HepG2 (cell line): ENCODE measurements at regions not wholly inside any gene's neighbourhood (a gene's known extent, or its start where the extent isn't known, plus 50 kb on each side); places are given as distances from the start of the nearest gene placed in this dataset.

Source experiments
- ATAC-seq: fragments of 200-7000 bp; cut with Tn5 transposase; 3 replicates; pipeline ENCODE4 v1.9.1; 2020; ENCODE audit warnings: mild to moderate bottlenecking, moderate library complexity
- BruUV-seq: library from RNA; stranded (reverse); fragments of 400-500 nt; replicated peaks from 2 replicates; lab custom pipeline; 2021; lab: Mats Ljungman, UMichigan
- CTCF ChIA-PET: fragments of 300-600 bp; formaldehyde crosslinking; extraction: SDS; loops from one replicate; lab custom pipeline; 2021; ENCODE audit warnings: low total read pairs, inconsistent platforms, low intra/inter-chr PET ratio; lab: Yijun Ruan, JAX
- POLR2A ChIA-PET: fragments of 350-600 bp; sonication (Branson Sonifier 250); formaldehyde crosslinking; loops from one replicate; lab custom pipeline; 2020; ENCODE audit warnings: antibody characterized with exemption, inconsistent platforms; lab: Yijun Ruan, JAX
- DNase-seq: peaks from one replicate; pipeline ENCODE4 v3.0.0-alpha.2; 2015; ENCODE audit warnings: low spot score
- FAIRE-seq: peaks from 3 replicates; lab custom pipeline; 2011; peaks lifted over from hg19 to GRCh38; lab: Jason Lieb, UNC
- H2AFZ ChIP-seq: one replicate; pipeline ENCODE4 v1.6.1; 2011; ENCODE audit warnings: low read length, inconsistent platforms
- H3K27ac ChIP-seq: fragments of 300-600 bp; 3 replicates; pipeline ENCODE4 v1.8.0; 2011; ENCODE audit warnings: mixed run types, mild to moderate bottlenecking, mixed read lengths, low read length, inconsistent platforms; ENCODE audit not compliant: insufficient read depth; ENCODE audit errors: extremely low read length
- H3K27me3 ChIP-seq, 2 experiments: fragments of 200-600 bp in 1 of 2; 2 replicates in 1 of 2; 3 replicates in 1 of 2; pipeline versions ENCODE4 v1.6.0 to v1.8.0; 2011; ENCODE audit warnings: low read length in 2 of 2, mild to moderate bottlenecking in 2 of 2, moderate library complexity in 2 of 2, inconsistent platforms in 1 of 2; ENCODE audit not compliant: insufficient read depth in 2 of 2, control insufficient read depth in 1 of 2
- H3K36me3 ChIP-seq, 2 experiments: fragments of 200-600 bp in 1 of 2; replicated peaks in 1 of 2; 2 replicates in 1 of 2; 3 replicates in 1 of 2; pipeline versions ENCODE4 v1.5.1 to v1.8.0; 2011; ENCODE audit warnings: low read length in 2 of 2, inconsistent platforms in 1 of 2; ENCODE audit not compliant: insufficient read depth in 2 of 2, control insufficient read depth in 1 of 2
- H3K4me1 ChIP-seq: 2 replicates; pipeline ENCODE4 v1.5.1; 2012; ENCODE audit warnings: low read length, inconsistent platforms; ENCODE audit not compliant: insufficient read depth
- H3K4me2 ChIP-seq: 2 replicates; pipeline ENCODE4 v1.6.0; 2011; ENCODE audit warnings: low read depth, low read length, inconsistent platforms
- H3K4me3 ChIP-seq, 3 experiments: fragments of 200-600 bp in 1 of 3; sonication (generic), shearing (Covaris generic) in 1 of 3; replicated peaks in 1 of 3; 2 replicates each; pipeline ENCODE4 v1.5.1; 2011 to 2016; ENCODE audit warnings: low read length in 3 of 3, inconsistent platforms in 2 of 3, low read depth in 2 of 3, mild to moderate bottlenecking in 2 of 3, control low read depth in 1 of 3, mixed read lengths in 1 of 3; ENCODE audit not compliant: insufficient read depth in 1 of 3
- H3K79me2 ChIP-seq: one replicate; pipeline ENCODE4 v1.6.1; 2011; ENCODE audit warnings: low read length, inconsistent platforms; ENCODE audit not compliant: insufficient read depth
- H3K9ac ChIP-seq: 2 replicates; pipeline ENCODE4 v1.6.0; 2011; ENCODE audit warnings: mild to moderate bottlenecking, low read depth, low read length, inconsistent platforms; ENCODE audit not compliant: insufficient read depth
- H3K9me3 ChIP-seq: 2 replicates; pipeline ENCODE4 v1.5.1; 2012; ENCODE audit warnings: mild to moderate bottlenecking, low read length
- H4K20me1 ChIP-seq: 2 replicates; pipeline ENCODE4 v1.6.0; 2011; ENCODE audit warnings: inconsistent platforms, mild to moderate bottlenecking, low read length, moderate library complexity; ENCODE audit not compliant: insufficient read depth
- BHLHE40 ChIP-seq: IDR thresholded peaks from 2 replicates; pipeline ENCODE4 v1.6.1; 2011; ENCODE audit warnings: low read length, improper control_type of control experiment
- FOXJ3 ChIP-seq: sonication (generic); formaldehyde crosslinking; IDR thresholded peaks from 2 replicates; pipeline ENCODE4 v1.4.0; 2020; ENCODE audit warnings: missing genetic modification reagents, mild to moderate bottlenecking, borderline replicate concordance
- GFI1 ChIP-seq: sonication (generic); formaldehyde crosslinking; IDR thresholded peaks from 2 replicates; pipeline ENCODE4 v1.5.0; 2020; ENCODE audit warnings: missing genetic modification reagents, mild to moderate bottlenecking, borderline replicate concordance
- KLF6 ChIP-seq: IDR thresholded peaks from 2 replicates; pipeline ENCODE4 v1.8.0; 2016; ENCODE audit warnings: missing biosample characterization, missing genetic modification reagents
- MED1 ChIP-seq: sonication (generic); formaldehyde crosslinking; IDR thresholded peaks from 2 replicates; pipeline ENCODE4 v1.4.0; 2020; ENCODE audit warnings: missing genetic modification reagents
- NFRKB ChIP-seq: fragments of 450-650 bp; IDR thresholded peaks from 2 replicates; pipeline ENCODE4 v1.6.1; 2017
- PCBP1 ChIP-seq: fragments of 200-400 bp; formaldehyde crosslinking; IDR thresholded peaks from 2 replicates; pipeline ENCODE4 v1.6.1; 2017; ENCODE audit warnings: mild to moderate bottlenecking, low read depth, low read length, borderline replicate concordance
- PREB ChIP-seq: sonication (generic); formaldehyde crosslinking; IDR thresholded peaks from 2 replicates; pipeline ENCODE4 v1.4.0; 2020; ENCODE audit warnings: missing genetic modification reagents
- RFX3 ChIP-seq: IDR thresholded peaks from 2 replicates; pipeline ENCODE4 v1.6.1; 2016; ENCODE audit warnings: missing biosample characterization, missing genetic modification reagents
- RFX5 ChIP-seq: IDR thresholded peaks from 2 replicates; pipeline ENCODE4 v1.6.1; 2011; ENCODE audit warnings: low read depth, low read length, improper control_type of control experiment
- SOX13 ChIP-seq, 3 experiments: fragments of 450-650 bp in 1 of 3; sonication (generic) in 1 of 3; formaldehyde crosslinking in 1 of 3; IDR thresholded peaks in 2 of 3; conservative IDR thresholded peaks in 1 of 3; 2 replicates each; pipeline versions ENCODE4 v1.5.0 to v1.6.1; 2016 to 2020; ENCODE audit warnings: antibody characterized with exemption in 1 of 3, mild to moderate bottlenecking in 1 of 3, missing compliant biosample characterization in 1 of 3, missing genetic modification reagents in 1 of 3, moderate library complexity in 1 of 3
- THAP9 ChIP-seq: sonication (generic); formaldehyde crosslinking; IDR thresholded peaks from 2 replicates; pipeline ENCODE4; 2020; ENCODE audit warnings: missing genetic modification reagents, mild to moderate bottlenecking, borderline replicate concordance
- ZMYM4 ChIP-seq: sonication (generic); formaldehyde crosslinking; IDR thresholded peaks from 2 replicates; pipeline ENCODE4 v1.8.1; 2023; ENCODE audit warnings: mild to moderate bottlenecking, missing genetic modification reagents
- ZNF605 ChIP-seq: sonication (generic); formaldehyde crosslinking; IDR thresholded peaks from 2 replicates; pipeline ENCODE4 v1.8.0; 2022; ENCODE audit warnings: mild to moderate bottlenecking, missing genetic modification reagents
- ZNF616 ChIP-seq: sonication (generic); formaldehyde crosslinking; IDR thresholded peaks from 2 replicates; pipeline ENCODE4 v1.5.0; 2020; ENCODE audit warnings: low read depth, mild to moderate bottlenecking, missing genetic modification reagents
- WGBS: methylation state at CpG from one replicate; pipeline ENCODE4 v1.1.6; 2017; ENCODE audit warnings: low lambda C conversion rate; 5-methylcytosine and 5-hydroxymethylcytosine counted together
- in situ Hi-C: cut with HindIII; loops from 2 replicates; pipeline ENCODE4 v1.10.0; 2017; ENCODE audit warnings: low pct_unique_long_range_greater_than_20kb; ENCODE audit not compliant: extremely low pct_ligation_motif_present
- intact Hi-C: fragments of 100-400 bp; cut with micrococcal nuclease; formaldehyde crosslinking; loops from one replicate; pipeline ENCODE4 v1.10.0; 2022; ENCODE audit not compliant: unreplicated experiment

GRCh38 chr10:78748235-78748533 lies 320.6 kb upstream of the ZMIZ1 start (continued):
- no peak for TF ChIP-seq ZMYM4

- BruUV-seq: no TSS peak
- H3K4me1 ChIP-seq: peaks cover 32% of the 10 kb centered on the region
- no peaks in the 10 kb centered on the region for H4K20me1 ChIP-seq
- ATAC-seq: no peak
- in situ Hi-C loops: no loop called here
- H3K27me3 ChIP-seq: peaks cover 0 to under 1% of the 10 kb centered on the region in 2 experiments; a peak in 1 of 5 replicates
- POLR2A ChIA-PET: no interaction called here
- no peak overlapping the region for H3K27ac ChIP-seq
- H3K9ac ChIP-seq: no peak overlapping the region
- CTCF ChIA-PET: no interaction called here
- DNase-seq: no peak
- no peaks in the 10 kb centered on the region for H3K9me3 ChIP-seq
- intact Hi-C loops: no loop called here
- no peaks in the 10 kb centered on the region for H3K79me2 ChIP-seq
- H3K4me2 ChIP-seq: no peak overlapping the region
- no peak for TF ChIP-seq KLF6 (CRISPR knock-in tag)
- TF ChIP-seq, all 625 proteins: peak for 0
- FAIRE-seq: no peak
- WGBS: 0% methylated on average over 1 of the region's 1 CpG
- Histone ChIP-seq H2AFZ (no peak overlapping the region), H3K36me3 (no peaks in the 10 kb centered on the region), H3K4me3 (no peak overlapping the region)
Measured at GRCh38 chr10:78749200-78749599, 319.6 kb upstream of the ZMIZ1 start.

GRCh38 chr10:78749898-78750297 lies 318.9 kb upstream of the ZMIZ1 start:
- WGBS: 96% methylated on average over 1 of the region's 1 CpG
- ATAC-seq: no peak
- no peaks in the 10 kb centered on the region for H3K36me3 ChIP-seq
- H3K79me2 ChIP-seq: no peaks in the 10 kb centered on the region
- 0 out of 5 replicates have a peak, but pooled peaks cover 0 to under 1% of the 10 kb centered on the region in 2 experiments for H3K27me3 ChIP-seq
- ChIA-PET CTCF (no interaction called here), POLR2A (no interaction called here)
- H3K4me3 ChIP-seq: no peak overlapping the region
- no peaks in the 10 kb centered on the region for H3K9me3 ChIP-seq
- in situ Hi-C loops (no loop called here), intact Hi-C loops (no loop called here)
- peaks cover 31% of the 10 kb centered on the region for H3K4me1 ChIP-seq
- no peak overlapping the region for H3K4me2 ChIP-seq
- no peak for DNase-seq
- no peaks in the 10 kb centered on the region for H4K20me1 ChIP-seq
- no peak for FAIRE-seq
- no TSS peak for BruUV-seq
- no peak overlapping the region for H3K27ac ChIP-seq
- H2AFZ ChIP-seq: no peak overlapping the region
- no peak overlapping the region for H3K9ac ChIP-seq
- TF ChIP-seq GFI1 (CRISPR knock-in tag): no peak
- TF ChIP-seq RFX5: no peak
- no peak for TF ChIP-seq SOX13 (IDR thresholded peaks at IDR 0.05)
- TF ChIP-seq SOX13 (CRISPR knock-in tag; conservative IDR thresholded peaks at IDR 0.05 in 1 of 2, IDR thresholded peaks at IDR 0.05 in 1 of 2): no peak
- no peak for TF ChIP-seq MED1 (CRISPR knock-in tag)
- no peak for TF ChIP-seq ZNF605
- TF ChIP-seq RFX3 (CRISPR knock-in tag): no peak
- no peak for TF ChIP-seq THAP9 (CRISPR knock-in tag)
- TF ChIP-seq NFRKB: no peak
- TF ChIP-seq BHLHE40: no peak
- TF ChIP-seq PREB (CRISPR knock-in tag): no peak
- no peak for TF ChIP-seq PCBP1
- TF ChIP-seq ZNF616 (CRISPR knock-in tag): no peak
- no peak for TF ChIP-seq FOXJ3 (CRISPR knock-in tag)
